Gastrocnemius medialis (tissue), 4 donors: ENCODE measurements at regions not wholly inside any gene's neighbourhood (a gene's known extent, or its start where the extent isn't known, plus 50 kb on each side); places are given as distances from the start of the nearest gene placed in this dataset.

Source experiments
- POLR2A ChIP-seq, 2 donors: fragments of 450-650 bp; IDR thresholded peaks; one replicate each; pipeline ENCODE4 v1.6.1; 2017; ENCODE audit warnings: antibody characterized with exemption in 2 of 2, mild to moderate bottlenecking in 2 of 2, moderate library complexity in 2 of 2
- TF ChIP-seq, protein P1 (sequence below), 5 experiments: fragments of 450-650 bp in 3 of 5; fragments of 200-600 bp in 2 of 5; sonication (generic) in 2 of 5; IDR thresholded peaks in 4 of 5; conservative IDR thresholded peaks in 1 of 5; 1 replicate in 4 of 5; 2 replicates in 1 of 5; pipeline ENCODE4 v1.5.1; 2016 to 2019; ENCODE audit warnings: antibody characterized with exemption in 5 of 5, mild to moderate bottlenecking in 3 of 5, moderate library complexity in 3 of 5

DNA sequence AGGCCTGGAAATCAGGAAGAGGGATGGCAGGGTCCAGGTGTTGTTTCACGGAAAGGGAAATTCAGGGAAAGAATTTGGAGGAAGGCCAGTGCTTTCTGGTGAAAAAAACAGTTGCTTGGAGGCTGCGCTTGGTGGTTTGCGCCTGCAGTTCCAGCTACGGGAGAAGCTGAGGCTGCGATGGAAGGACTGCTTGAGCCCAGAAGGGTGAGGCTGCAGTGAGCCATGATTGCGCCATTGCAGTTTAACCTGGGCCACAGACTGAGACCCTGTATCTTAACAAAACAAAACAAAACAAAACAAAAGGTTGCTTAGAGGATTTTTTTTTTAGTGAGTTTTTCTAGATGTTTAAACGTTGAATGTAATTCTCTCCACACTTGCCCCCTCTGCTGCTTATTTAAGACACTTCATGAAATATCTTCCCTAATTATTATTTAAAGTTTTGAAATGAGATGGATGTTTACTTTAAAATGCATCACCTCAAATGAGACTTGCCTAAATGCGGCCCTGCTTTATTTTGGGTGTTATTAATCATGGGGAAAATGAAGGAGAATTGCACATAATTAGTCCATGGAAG, 75.4 kb upstream of the TRPC4 start:
- TF ChIP-seq, protein P1, sequence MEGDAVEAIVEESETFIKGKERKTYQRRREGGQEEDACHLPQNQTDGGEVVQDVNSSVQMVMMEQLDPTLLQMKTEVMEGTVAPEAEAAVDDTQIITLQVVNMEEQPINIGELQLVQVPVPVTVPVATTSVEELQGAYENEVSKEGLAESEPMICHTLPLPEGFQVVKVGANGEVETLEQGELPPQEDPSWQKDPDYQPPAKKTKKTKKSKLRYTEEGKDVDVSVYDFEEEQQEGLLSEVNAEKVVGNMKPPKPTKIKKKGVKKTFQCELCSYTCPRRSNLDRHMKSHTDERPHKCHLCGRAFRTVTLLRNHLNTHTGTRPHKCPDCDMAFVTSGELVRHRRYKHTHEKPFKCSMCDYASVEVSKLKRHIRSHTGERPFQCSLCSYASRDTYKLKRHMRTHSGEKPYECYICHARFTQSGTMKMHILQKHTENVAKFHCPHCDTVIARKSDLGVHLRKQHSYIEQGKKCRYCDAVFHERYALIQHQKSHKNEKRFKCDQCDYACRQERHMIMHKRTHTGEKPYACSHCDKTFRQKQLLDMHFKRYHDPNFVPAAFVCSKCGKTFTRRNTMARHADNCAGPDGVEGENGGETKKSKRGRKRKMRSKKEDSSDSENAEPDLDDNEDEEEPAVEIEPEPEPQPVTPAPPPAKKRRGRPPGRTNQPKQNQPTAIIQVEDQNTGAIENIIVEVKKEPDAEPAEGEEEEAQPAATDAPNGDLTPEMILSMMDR (IDR thresholded peaks at IDR 0.05 in 4 of 5, conservative IDR thresholded peaks at IDR 0.05 in 1 of 5) = no peak
- no peak for TF ChIP-seq POLR2A (IDR thresholded peaks at IDR 0.05)
